Stimulated activated CD4-positive, alpha-beta T cell treated with anti-CD3 and anti-CD28 coated beads, Interleukin-4, amount 100 ng/mL, for 4 hours (primary cell): ENCODE measurements at regions not wholly inside any gene's neighbourhood (a gene's known extent, or its start where the extent isn't known, plus 50 kb on each side); places are given as distances from the start of the nearest gene placed in this dataset.
"Not testable (repeated sequence)": the region's sequence is repeated elsewhere in the genome, so short reads cannot be mapped to it uniquely, and the experiment has no call there.

Source experiments
- DNase-seq, 2 experiments: peaks; one replicate each; pipeline ENCODE4 v3.0.0-alpha.2; 2020

DNA sequence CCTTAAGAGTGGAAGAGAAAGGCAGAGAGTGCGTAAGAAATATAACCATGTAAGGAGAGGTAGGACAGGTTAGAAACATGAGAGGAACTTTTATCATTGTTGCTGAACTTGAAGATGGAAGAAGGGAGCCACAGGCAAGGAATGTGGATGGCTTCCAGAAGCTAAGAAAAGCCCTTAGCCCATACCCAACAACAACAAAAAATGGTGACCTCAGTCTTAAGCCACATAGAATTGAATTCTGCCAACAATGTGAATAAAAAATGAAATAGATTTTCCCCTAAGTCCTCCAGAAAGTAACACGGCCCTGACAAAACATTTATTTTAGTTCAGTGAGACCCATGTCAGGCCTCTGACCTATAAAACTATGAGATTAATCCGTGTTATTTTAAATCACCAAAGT, 767.3 kb downstream of the FAM181B start:
- no peak for DNase-seq

DNA sequence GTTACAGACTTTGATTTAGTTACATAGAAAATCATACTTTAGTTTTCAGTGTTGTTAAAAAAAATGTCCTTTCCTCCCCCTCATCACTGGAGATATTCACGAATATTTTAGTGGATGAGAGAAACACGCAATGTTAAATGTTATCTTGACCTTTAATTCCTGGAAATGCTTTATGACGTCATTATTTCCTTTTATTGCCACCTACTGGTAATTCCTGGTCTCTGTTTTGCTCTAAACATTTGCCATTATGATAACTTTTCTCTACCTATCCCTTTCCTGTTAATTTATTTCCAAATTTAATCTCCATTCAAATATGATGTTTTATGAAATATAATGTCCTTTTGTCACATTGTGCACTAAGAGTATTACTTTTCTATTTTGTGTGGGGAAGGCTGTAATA, 770.6 kb downstream of the FAM181B start:
- DNase-seq, result no peak

DNA sequence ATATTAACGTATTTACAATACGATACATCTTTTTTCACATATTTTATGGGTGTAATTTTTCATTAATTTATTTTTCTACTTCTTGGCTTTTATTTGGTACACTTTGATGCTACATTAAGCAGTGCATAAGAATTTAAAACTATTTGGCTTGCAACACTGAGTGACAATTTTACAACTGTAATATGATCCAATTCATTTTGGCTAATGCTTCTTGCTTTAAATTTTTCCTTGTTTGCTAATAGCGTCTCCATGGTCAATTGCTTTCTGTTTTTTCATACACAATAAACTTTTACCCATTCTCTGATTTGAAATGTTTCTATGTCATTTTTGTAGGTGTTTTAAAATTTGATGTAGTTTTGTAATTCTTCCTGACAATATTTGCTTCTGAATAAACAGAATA, 773.2 kb downstream of the FAM181B start:
- DNase-seq, result no peak

DNA sequence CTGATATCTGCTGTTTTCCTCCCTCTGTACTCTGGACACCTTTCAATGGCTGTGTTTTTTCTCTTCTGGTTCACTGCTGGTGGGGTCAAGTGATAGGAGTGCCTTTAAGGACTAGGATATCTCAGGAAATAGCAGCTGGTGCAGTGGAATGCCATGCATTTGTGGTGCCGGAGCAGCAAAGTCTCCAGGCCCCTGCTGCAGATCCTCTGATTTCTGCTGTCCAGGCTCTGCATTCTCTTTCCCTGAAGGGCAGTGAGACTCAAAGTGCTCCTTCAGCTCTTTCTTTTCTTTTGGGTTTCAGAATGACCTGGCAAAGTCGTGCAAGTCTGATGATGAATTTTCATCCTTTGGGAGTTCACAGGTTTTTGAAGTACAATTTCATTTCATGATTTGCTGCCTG, 774.3 kb downstream of the FAM181B start:
- no peak for DNase-seq

DNA sequence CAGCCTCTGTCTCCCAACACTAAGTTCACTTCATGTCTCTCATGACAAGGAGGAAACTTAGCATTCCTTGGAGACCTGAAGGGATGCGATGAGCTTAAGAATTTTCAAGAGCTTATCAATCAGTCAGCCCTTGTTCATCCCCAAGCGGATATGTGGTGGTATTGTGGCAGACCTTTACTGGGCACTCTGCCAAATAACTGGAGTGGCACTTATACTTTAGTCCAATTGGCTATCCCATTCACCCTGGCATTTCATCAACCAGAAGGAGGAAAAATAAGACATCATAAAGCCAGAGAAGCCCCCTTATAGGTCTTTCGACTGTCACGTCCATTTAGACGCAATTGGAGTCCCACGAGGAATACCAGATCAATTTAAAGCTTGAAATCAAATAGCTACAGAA, 779.4 kb downstream of the FAM181B start:
- DNase-seq, result not testable (repeated sequence)

DNA sequence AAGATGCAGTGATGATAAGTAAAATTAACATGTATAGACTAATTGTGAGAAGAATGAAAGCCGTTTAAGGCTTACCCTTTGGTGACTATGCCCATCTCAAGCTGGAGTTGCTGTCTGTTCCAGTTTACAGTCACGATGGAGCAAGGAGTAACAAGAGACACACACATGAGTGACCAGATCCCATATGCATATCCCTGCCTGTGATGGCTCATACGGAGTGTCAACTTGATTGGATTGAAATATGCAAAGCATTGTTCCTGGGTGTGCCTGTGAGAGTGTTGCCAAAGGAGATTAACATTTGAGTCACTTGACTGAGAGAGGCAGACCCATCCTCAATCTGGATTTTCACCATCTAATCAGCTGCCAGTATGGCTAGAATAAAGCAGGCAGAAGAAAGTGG, 786.8 kb downstream of the FAM181B start:
- DNase-seq, result no peak

DNA sequence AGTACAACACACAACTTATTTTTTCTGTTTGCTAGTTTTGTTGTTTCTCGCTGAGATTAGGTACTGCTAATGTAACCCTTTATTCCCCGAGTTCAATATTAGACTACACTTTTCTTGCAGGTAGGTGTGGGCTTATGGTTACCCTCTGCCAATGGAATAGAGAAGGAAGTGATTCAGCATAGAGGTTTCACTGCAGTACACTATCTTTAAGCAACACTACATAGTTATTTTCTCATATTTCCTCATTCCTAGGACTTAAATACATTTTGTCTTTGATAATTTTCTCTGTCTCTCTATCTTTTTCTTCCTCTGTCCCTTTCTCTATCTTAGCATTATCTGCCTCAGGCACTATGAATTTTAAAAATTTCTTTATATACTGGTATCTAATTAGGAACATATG, 791.0 kb downstream of the FAM181B start:
- no peak for DNase-seq

DNA sequence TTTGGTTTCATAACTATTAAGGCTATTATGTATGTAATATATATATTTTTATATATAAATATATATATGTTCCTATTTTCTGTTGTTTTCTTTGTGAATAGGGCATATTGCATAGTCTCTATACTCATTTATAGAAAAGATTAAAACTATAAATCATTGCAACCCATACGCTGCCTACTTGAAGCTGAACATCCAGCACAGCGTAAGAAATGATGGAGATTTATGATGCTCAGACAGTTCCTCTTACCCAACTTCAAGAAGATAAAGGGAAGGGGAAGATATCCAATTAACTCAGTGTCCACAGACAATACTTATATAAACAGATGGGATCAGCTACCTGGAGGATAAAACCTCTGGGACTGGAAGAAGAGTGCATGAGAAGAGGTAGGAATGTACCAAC, 791.7 kb downstream of the FAM181B start:
- no peak for DNase-seq

DNA sequence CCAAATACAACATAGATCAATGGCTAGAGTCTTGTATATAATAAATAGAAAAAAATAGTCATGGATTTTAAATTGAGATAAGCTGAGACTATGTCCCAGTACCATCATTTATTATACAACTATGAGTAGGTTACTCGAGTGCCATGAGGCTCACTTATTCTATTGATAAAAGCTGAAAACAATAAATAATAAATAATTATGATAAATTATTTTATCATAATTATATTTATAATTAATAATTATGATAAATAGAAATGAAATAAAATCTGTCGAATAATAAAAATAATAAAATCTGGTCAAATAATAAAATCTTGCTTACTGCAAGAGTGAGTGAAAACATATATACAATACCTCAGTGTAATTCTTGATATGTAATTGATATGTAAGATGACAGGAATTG, 801.4 kb downstream of the FAM181B start:
- no peak for DNase-seq

DNA sequence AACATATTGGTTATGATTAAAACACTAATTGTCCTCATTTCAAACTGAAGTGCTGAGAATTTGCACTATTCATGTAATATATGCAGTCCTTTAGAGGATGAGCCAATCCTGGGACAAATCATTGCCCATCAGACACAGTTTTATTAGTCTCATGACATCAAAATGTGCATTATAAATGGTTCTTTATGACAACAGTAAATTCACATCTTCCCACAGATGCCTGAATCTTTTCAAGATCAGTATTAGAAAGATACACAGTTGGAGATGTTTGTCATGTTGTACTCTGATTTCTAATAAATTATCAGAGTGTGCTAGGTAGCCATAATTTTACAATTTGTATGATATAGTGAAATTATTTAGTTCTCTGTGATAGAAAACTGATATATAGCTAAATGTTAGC, 813.5 kb downstream of the FAM181B start:
- no peak for DNase-seq

DNA sequence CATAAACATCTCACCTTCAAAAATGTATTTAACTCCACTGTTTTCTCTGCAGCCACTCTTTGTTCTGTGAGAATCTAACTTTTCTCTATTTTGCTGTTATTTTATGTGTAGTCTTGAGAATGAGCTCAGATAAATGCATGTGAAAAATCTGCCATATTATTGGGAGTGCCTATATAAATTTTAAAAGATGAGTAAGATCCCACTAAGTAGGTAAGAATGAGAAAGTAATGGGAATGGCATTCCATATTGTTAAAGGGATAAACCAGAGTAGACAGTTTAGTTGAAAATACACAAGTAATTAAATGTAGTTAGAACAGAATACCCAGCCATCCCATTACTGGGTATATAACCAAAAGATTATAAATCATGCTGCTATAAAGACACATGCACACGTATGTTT, 817.2 kb downstream of the FAM181B start:
- DNase-seq, result no peak

DNA sequence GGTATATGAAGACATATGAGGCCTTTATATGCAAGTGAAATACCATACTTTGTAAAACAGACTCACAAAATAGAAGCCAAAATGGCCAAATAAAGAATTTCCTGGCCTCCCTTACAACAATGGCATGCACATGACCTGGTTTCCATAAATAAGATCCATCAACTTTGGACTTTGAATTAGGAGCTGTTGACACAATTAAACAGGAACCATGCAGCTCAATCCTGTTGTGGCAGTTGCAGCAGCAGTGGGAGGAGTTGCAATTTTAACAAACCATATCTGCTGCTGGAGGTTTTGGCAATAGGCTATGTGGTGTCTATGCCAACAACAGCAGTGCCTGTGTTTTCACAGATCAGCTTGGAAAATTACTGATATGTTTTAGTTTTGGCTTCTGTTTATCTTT, 818.6 kb downstream of the FAM181B start:
- DNase-seq, result no peak

DNA sequence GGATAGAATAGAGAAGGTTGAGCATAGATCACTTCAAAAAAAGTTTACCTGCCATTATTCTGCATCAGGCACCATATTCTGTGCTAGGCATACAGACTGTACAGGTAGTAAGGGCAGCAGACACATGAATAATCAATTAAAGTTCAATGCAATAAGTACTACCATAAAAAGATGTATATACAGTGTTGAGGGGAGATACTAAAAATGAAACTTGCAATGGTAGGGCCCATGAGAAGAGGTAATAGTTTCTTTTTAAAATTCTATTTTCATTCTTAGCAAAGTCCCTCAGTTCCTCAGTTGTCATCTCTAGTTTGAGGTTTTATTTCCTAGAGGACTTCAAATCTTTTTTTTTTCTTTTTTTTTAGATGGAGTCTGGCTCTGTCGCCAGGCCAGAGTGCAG, 819.9 kb downstream of the FAM181B start:
- DNase-seq, result no peak

DNA sequence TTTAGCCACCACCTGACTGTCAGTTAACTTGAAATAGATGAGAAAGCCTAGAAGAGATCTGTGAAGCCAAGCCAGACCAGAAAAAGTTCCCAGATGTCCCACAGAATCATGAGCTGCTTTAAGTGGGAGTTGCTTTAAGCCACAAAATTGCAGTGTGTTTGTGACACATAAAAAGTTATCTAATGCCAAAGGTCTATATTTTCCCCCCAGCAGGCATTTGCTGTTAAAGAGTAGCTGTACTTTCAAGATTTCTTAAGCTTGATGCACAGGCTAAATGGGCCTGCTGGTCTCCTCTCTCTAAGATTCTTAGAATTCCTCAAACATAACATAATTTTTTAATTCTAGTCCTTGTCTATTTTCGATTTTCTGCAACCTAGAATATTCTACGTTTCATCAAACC, 825.7 kb downstream of the FAM181B start:
- DNase-seq, result no peak

DNA sequence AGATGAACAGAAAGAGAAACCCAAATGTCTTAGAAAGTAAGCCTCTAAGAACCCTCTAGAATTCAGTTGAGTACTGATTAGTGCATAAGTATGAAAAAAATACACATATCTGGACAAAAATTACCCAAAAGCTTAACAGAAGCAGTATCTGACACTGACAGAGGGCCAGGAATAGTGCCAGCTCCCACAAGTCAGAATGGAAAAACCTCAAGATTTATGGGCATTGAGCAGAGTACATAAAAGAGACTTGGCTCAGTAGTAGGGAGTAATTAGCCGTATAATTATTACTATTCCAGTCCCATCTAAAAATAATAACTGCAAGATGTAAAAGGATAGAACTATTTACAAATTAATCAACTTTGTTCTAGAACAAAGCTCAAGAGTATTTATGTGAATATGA, 834.5 kb downstream of the FAM181B start:
- DNase-seq, result no peak

DNA sequence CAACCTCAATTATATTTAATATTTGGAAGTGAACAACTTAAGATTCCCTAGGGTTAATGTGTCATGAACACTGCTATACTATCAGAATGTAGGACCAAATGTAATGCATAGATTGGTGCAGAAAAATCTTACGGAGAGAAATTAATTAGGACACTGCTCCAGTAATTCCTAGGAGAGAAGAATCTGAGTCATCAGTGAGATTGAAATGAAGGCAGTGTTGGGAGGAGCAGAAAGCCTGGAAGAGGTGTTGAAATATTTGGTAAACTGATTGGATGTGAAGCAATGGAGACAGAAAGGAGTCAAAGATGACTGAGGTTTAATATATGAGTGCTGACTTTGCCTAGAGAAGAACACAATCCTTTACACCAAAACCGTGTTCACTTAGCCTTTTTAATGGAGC, 836.0 kb downstream of the FAM181B start:
- no peak for DNase-seq

DNA sequence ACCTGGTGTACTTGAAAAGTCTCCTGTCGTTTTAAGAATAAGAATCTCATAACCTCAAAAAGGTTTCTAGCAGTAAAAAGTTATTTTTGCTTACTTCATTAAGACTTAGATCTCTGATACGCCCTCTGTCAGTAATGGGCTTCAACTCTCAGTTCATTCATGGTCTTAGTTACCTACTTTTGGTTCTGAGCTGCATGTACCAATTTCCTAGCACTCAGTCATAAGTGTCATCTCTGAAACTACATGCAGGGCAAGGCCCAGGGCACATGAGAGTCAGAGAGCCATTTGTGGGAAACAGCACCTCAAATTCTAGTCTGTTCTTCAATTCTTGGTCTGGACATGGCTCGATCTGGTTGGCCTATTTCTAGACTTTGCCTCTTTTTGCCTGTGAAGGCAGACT, 838.4 kb downstream of the FAM181B start:
- no peak for DNase-seq

DNA sequence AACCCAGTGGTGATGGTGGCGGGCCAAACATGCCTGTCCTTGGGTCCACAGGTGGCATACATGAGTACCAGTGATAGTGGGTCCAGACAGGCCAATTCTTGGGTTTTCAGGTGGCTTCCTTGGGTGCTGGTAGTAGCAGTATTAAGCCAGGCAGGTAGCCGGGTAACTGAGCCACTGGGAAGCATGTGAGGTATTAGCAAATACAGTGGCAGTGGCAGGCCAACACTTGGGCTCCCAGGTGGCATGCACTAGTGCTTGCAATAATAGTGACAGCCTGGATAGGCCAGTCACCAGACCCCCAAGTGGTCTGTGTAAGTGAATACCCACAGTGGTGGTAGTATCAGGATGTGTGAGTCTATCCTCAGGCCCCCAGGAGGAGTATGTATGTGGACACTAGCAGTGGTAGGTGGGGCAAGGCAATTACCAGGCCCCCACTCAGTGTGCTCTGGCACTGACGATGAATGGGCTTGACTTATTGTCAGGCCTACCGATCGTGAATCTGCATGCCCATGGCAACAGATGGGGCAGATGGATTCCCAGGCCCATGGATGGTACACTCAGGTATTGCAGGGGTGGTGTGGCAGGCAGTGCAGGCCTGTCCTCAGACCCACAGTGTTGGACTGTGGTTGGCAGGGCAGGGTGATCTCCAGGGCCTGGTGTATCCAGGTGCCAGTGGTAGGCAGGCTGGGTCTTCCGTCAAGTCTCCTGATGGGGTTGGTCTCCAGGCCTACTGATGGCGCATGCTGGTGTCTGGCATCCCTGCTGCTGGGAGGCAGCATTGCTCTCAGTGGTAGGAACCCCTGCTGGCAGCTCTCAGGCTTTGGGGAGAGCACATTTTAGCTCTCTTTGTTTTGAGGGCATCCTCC, 840.7 kb downstream of the FAM181B start:
- DNase-seq, result no peak

DNA sequence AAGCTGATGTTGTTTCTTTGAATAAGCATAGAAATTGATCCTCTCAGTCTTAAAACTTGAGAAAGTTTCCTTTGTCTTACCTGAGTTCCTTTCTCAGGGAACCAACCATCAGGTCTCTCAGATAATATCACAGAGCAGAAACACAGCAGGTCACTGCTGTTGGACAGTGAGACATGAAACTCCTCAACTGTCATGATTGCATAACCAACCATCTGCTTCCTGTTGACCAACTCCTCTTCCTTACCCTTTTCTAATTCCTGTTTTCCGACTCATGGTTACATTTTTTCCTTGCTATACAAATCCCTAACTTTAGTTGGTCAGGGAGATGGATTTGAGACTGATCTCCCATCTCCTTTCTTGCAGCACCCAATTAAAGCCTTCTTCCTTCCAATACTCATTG, 845.3 kb downstream of the FAM181B start:
- no peak for DNase-seq

DNA sequence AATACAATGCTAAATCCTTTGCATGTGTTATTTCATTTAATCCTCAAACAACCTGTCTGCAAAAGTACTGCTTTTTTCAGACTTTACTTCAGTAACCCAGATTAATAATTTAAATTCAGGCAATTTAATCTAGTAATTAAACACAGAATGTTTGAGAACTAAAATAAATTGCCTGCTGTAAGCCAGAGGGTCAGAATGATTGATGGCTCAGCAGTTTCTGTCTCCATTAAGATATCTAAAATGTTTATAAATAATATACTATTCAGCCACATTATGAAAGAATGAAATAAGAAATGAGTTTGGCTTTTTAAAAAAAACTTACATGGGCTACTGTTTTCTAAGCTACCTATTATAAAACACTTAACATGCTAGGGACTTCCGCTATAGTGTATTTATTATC, 846.0 kb downstream of the FAM181B start:
- no peak for DNase-seq

DNA sequence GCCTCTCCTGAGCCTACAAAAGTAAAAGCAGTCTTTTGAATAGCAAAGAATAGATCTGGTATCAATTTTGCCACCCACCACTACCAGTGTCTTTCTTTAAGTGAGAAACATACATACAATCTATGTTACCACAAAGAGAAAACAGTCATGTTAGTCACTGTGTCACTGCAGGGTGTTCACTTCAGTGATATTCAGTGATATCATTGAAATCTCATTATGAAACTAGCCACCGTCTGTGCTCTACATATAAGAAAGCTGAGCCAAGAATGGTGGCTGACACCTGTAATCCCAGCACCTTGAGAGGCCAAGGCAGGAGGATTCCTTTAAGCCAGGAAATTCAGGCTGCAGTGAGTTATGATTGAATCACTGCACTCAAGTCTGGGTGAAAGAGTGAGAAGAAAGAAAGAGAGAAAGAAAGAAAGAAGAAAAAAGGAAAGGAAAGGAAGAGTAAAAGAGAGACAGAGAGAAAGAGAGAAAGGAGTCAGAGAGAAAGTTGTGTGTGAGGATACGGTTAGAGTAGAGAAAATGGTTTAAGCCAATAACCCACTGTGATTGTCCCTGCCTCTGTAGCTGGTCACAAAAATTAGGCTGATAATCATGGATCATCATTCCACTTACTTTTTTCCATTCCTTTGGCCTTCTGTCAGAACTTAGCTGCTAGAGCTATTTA, 847.1 kb downstream of the FAM181B start:
- no peak for DNase-seq

DNA sequence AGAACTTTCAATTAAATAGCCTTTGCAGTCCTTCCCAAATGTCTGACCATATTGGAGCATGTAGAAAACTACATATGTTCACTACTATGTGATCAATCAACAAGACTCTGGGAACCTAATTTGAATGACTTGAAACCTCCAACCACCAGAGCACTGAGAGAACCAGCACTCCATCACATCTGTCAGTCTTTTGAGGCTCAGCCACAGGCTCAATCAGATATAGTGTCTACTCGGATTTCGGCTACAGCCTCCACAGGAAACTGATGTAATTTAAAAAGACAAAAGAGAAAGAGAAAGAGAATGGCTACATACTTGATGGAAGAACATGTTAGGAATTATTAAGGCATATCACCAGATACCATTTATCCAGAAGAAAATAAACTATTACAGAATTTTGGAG, 859.0 kb downstream of the FAM181B start:
- DNase-seq, result no peak

DNA sequence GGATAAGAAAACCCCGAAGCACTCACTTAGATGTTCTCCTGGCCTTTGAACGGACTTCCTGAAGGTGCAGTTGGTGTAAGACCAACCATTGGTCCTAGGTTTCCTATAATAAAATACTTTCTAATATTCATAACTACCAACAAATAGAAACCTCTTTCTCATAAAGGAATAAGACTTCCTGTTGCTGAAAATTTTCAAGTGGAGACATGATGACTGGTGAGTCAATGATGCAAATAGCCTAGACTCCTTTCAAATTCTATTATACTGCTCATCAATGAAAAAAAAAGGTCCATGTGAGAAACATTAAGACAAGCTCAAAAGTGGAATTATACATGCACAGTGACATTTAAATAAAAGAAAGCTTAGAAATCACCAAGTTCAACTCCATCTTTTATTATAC, 862.8 kb downstream of the FAM181B start:
- DNase-seq, result no peak

DNA sequence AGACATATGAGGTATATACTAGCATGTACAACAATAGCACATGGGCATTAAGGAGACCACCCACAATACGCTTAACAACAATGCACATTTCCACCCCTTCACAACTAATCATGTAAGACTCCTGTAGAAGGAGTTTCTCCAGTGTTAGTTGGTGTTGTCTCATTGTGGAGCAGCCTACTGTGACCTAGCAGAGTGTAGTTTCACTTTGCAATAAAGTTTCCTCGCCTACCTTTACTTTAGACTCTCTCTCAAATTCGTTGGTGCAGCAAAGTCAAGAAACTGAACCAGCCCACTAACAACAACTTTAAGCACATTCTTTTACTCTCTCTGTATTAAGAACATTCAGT, 863.6 kb downstream of the FAM181B start:
- DNase-seq, result peak in 1 of 2 experiments; percentile 3
